Ureter (tissue), 1 donor: ENCODE measurements at regions not wholly inside any gene's neighbourhood (a gene's known extent, or its start where the extent isn't known, plus 50 kb on each side); places are given as distances from the start of the nearest gene placed in this dataset.

Experiments used
- DNase-seq: peaks from one replicate; pipeline ENCODE4 v3.0.0-alpha.2; 2020; ENCODE audit warnings: low spot score
- donor health status: DM: yes; HTN: yes; CAD: no.

GRCh38 chr10:43746906-43747305 lies 98.2 kb upstream of the ZNF32 start:
- DNase-seq, result no peak

GRCh38 chr10:43739161-43739560 lies 90.5 kb upstream of the ZNF32 start:
- DNase-seq, result no peak

DNA sequence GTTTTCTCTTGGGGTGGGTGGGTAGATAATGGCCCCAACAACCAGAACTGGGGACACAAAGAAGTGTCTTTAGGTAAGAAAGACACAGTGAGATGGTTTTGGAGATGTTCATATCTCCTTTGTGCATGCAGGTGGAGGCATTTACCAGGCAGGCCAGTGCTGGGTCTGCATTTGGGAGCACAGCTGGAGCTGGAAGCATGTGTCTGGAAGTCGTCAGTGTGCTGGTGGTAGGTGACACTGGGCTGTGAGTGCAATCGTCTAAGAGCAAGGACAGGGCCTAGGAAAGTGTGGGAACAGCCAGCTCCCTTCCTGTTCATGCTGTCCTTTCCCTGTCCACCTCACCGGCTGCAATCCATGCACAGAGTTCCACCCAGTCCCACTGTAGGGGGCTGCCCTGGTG lies 88.3 kb upstream of the ZNF32 start:
- no peak for DNase-seq

GRCh38 chr10:43735907-43736306 lies 87.2 kb upstream of the ZNF32 start:
- DNase-seq, result no peak

GRCh38 chr10:43734716-43735115 lies 86.0 kb upstream of the ZNF32 start:
- no peak for DNase-seq

- no peak for DNase-seq
These were observed 82.8 kb upstream of the ZNF32 start for GRCh38 chr10:43731486-43731885.

GRCh38 chr10:43728425-43728824 lies 79.7 kb upstream of the ZNF32 start:
- DNase-seq, result no peak

- DNase-seq, result no peak
These were observed 79.3 kb upstream of the ZNF32 start for GRCh38 chr10:43727935-43728334.

DNA sequence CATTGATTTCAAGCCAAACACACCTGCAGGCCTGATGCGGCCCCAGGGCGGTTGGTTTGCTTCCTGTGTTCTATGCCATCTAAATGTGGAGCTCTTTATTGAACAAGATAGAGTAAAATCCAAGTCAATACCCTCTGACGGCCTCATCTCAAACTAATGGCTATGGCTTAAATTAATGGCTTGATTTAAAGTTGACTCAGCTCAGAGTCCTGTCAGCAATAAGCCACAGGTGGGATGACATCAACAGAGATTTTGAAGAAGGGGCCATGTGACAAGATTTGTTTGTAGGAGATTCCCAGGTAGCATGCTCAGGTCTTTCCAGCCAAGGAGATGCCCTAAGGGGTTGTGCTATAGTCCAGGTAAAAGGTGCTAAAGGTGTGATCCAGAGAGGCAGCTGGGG lies 66.7 kb upstream of the ZNF32 start:
- no peak for DNase-seq

DNA sequence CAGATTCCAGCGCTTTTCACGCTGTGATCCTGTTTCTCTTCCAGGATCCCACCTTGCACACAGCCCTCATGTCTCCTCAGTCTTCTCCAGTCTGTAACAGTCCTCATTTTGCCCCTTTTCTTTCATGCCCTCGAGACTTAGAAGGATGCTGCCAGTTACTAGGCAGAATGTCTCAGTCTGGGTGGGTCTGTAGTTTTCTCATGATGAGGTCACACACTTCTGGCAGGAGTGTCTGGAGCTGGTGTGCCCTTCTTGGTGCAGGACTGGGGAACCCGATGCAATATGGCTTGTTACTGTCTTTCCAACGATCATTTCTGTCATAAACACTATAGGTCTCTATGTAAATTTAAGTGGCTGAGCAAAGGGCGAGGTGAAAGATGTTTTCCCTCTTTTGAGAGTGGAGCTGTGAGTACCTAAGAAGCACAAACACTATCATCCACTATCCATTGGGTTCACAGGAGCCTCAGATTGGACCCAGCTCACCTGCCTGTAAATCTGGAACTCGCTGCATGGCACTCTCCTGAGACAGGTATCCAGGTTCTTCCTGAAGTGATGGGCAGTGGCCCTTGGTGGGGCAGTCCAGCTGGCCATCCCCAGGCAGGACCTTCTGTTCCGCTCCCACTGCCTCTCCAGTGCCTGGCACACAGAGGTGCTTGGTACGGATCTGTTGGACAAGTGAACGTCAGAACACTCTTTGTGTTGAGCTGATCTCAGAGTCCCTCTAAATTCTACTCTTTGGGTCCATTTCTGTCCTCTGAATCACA lies 64.3 kb upstream of the ZNF32 start:
- no peak for DNase-seq

DNA sequence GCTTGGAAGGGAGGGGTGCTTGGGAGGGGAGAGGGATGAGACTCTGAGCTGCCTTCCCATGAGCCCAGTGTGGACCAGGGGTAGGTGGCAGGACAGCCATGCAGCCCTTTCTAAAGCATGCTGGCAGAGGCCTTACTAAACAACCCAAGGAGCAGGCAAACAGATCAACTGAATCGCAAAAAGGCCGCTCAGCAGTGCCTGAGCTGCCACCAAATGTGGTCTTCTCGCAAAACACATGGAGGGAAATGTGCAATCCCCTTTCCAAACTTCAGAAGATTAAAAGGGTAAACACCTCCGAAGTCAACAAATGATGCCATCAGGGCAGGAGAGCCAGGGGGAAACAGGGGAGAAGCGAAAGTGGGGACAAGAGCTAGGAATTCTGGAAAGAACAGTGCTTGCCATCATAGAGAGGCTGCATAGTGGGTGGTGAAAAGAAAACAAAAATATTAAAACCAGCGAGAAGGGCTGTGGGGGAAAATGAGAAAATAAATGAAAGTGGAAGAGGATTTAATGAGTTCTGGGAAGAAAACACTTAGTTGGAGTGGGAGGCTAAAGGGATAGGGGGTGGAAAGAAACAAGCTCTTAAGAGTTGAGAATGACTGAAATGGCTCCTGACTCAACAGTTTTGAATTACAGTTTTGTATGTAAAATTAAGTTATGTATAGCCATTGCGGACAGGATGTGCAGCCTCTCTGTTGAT lies 62.2 kb upstream of the ZNF32 start:
- DNase-seq, result no peak

DNA sequence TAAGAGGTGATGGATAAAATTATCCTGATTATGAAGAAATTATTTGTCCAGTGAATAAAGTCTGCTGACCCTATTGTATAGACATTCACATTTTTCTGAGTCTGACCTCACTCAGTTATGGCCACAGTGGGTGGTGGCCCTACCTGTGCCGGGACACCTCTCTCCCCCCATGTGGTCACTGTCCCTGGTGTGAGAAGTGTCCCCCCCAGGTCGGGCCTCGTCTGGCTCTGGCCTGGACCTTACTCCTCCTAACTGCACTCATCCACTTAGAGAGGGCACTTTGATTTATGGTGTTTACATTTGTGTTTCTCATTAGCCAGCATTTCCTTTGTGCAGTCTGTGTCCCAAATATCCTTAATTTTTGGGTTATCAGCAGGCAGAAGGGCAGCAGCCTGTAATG lies 59.6 kb upstream of the ZNF32 start:
- DNase-seq, result no peak

- no peak for DNase-seq
These were observed 59.1 kb upstream of the ZNF32 start for GRCh38 chr10:43707770-43708169.

GRCh38 chr10:43706166-43706565 lies 57.5 kb upstream of the ZNF32 start:
- DNase-seq, result no peak

DNA sequence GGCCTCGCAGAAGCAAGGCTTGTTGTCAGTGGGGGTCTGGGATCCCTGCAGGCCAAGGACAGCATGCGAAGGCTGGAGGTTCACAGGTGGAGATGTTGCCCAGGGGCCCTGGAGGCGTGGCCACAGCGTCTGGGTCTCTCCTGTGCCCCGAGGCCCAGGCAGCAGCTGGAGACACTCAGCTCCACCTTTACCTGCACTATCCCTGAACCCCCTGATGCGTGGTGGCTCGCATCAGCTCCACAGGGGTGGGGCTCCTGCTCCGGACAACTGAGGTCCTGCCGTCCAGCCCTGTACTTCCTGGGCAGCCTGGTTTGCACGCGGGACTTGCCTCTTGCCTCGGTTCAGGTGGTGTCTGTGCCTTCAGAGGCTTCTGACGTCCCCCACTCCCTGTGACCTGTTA lies 54.6 kb upstream of the ZNF32 start:
- no peak for DNase-seq

DNA sequence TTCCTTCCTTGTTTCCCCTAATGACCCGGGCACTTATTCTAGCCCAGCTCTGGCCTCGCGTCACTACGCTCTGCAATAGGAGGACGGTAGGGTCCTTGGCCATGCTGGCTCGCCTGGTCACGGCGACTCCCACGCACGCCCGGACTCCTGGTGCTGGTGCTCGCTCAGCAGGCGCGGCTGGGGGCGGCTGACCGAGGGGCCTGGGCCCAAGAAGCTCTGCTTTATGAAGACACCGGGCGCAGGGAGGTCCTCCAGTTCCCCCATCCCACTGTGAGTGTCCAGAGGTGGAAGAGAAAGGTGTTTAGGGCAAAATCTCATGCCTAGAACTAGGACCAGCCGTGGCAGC lies 54.2 kb upstream of the ZNF32 start:
- no peak for DNase-seq

- DNase-seq, result no peak
These were observed 53.7 kb upstream of the ZNF32 start for GRCh38 chr10:43702213-43702935.

DNA sequence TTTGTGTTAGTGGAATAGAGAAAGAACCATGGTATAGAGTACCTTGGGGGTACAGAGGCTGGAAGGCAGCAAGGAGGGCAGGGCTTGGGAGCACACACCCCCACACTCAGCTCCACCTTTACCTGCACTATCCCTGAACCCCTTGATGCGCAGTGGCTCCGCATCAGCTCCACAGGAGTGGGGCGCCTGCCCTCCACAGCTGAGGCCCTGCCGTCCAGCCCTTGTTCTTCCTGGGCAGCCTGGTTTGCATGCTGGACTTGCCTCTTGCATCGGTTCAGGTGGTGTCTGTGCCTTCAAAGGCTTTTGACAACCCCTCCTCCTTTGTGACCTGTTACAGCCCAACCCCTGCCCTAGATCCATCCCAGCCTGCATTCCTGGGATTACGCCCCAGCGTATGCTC lies 52.6 kb upstream of the ZNF32 start:
- DNase-seq, result no peak

DNA sequence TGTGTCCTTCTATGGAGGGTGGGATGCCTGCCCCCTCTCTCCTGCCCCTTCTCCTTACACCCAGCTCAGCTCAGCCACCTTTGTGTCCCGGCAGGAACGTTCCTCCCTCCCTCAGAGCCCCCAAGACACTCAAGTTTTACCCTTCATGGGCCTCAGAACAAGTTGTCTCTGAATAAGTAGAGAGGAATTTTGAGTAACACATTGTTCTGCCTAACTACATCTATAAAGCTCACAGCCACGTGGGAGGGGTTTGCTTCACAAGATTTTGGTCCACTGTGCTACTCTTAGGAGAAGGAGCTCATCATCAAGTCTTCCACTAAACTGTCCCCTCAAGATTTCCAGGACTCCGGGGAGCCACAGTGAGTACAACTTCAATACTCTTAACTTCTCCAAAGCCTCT lies 51.6 kb upstream of the ZNF32 start:
- no peak for DNase-seq

DNA sequence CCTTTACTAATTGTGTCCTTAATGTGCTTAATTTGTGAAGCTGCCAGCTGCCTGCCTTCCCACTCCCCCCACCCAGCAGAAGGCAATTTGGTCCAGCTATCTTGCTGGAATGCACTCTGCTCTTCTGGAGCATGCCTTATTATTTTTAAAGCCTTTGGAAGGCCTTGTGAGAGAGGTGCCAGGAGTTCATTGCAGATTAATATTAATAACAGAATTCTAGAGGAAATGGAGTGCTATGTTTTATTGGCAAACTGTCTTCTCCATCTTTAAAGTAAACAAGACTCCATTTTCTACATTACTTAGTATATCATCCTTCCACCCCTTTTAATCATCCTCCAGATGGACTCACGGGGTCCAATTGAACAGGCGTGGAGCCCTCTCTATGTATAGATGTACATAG lies 50.8 kb upstream of the ZNF32 start:
- DNase-seq, result no peak
